ENCODE measurements at regions not wholly inside any gene's neighbourhood (a gene's known extent, or its start where the extent isn't known, plus 50 kb on each side); places are given as distances from the start of the nearest gene placed in this dataset.

DNA sequence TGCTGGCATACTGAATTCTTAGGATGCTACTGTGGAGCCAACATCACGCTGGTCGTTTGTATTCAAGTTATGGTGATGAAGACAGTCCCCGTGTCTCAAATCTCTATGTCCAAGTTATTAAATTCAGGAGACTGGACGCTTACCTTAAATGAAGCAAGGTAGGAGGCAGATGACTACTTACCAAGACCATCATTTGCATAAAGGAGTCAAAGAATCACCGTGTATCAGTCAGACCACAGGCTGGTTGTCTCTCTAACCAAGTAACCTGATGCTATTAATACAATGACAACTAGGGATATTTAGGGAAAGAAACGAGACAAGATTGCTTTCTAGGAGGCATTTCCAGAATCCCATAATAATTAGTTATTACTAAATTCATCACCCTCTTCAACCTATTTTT is 78.1 kb upstream of the FRMD6 start:
- Histone ChIP-seq H3K79me2 (ENCODE audit: control insufficient read depth, insufficient read depth, low read length) (no peaks in the 10 kb centered on the region), H3K36me3 (ENCODE audit: control insufficient read depth in 2 of 2, extremely low read depth in 1 of 2, insufficient read depth in 2 of 2, low read length in 2 of 2) (no peaks in the 10 kb centered on the region), H3K27ac (ENCODE audit: insufficient read depth, low read depth, low read length) (no peak overlapping the region), H3K9me3 (replicated peaks; ENCODE audit: control insufficient read depth, insufficient read depth, low read length) (no peaks in the 10 kb centered on the region), H3K4me3 (replicated peaks in 1 of 3; ENCODE audit: insufficient read depth in 1 of 3, low read depth in 1 of 3, low read length in 3 of 3) (no peak overlapping the region), H3K4me1 (ENCODE audit: control insufficient read depth, extremely low read depth, insufficient read depth, low read length) (peaks cover 23% of the 10 kb centered on the region), H3K4me2 (ENCODE audit: insufficient read depth, low read length) (no peak overlapping the region), H2AFZ (ENCODE audit: low read depth, low read length) (no peak overlapping the region), H4K20me1 (replicated peaks; ENCODE audit: control insufficient read depth, extremely low read depth, insufficient read depth, low read length) (no peaks in the 10 kb centered on the region), H3K27me3 (ENCODE audit: control insufficient read depth in 2 of 2, insufficient read depth in 2 of 2, low read length in 2 of 2) (no peaks in the 10 kb centered on the region), H3K9me1 (replicated peaks; ENCODE audit: control insufficient read depth, extremely low read depth, insufficient read depth, low read length) (no peaks in the 10 kb centered on the region), H3K9ac (replicated peaks; ENCODE audit: extremely low read depth, insufficient read depth, low read length) (no peak overlapping the region)
- DNase-seq (ENCODE audit: low read depth, low spot score) = no peak
- dilution Hi-C loops (cut with MboI; ENCODE audit: extremely low pct_ligation_motif_present, low sequenced_read_pairs) = no loop called here
- intact Hi-C loops (cut with micrococcal nuclease) = no loop called here
- POLR2A ChIA-PET = no interaction called here
- CTCF ChIA-PET = no interaction called here
- no peak for TF ChIP-seq POLR2A (IDR thresholded peaks at IDR 0.05; ENCODE audit: low read depth, low read length)
- TF ChIP-seq FOS (IDR thresholded peaks at IDR 0.05; ENCODE audit: borderline replicate concordance, insufficient read depth, low read length) = no peak
- TF ChIP-seq JUN (IDR thresholded peaks at IDR 0.05; ENCODE audit: borderline replicate concordance, insufficient read depth, insufficient read length, low read depth) = no peak
- no peak for TF ChIP-seq MYC (IDR thresholded peaks at IDR 0.05; ENCODE audit: low read depth, low read length)
- FAIRE-seq = no peak
- BruUV-seq (replicated peaks) = no TSS peak

DNA sequence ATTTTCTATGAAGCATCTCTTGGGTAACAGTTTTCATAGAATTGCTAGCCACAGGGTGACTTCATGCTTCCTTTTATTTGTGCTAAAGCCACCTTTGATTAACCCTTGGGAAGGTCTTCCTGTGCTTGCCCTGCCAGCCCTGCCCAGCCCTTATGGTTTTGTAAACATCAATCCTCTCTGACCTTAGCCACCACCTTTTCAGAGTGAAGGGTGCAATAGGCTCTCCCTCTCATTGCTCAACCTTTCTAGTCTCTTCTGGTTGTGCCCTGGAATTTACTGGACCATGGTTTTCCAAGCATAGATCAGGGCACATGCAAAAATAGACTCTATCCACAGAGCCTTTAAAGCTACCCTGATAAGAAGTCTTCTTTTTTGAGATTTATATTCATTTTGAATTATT is 77.7 kb upstream of the FRMD6 start:
- BruUV-seq (replicated peaks) = no TSS peak
- dilution Hi-C loops (cut with MboI; ENCODE audit: extremely low pct_ligation_motif_present, low sequenced_read_pairs) = no loop called here
- no peaks in the 10 kb centered on the region for H3K36me3 ChIP-seq (ENCODE audit: control insufficient read depth in 2 of 2, extremely low read depth in 1 of 2, insufficient read depth in 2 of 2, low read length in 2 of 2)

More for the DNA sequence above, 77.7 kb upstream of the FRMD6 start:
- Histone ChIP-seq H3K27ac (ENCODE audit: insufficient read depth, low read depth, low read length) (no peak overlapping the region), H2AFZ (ENCODE audit: low read depth, low read length) (no peak overlapping the region), H3K9me1 (replicated peaks; ENCODE audit: control insufficient read depth, extremely low read depth, insufficient read depth, low read length) (no peaks in the 10 kb centered on the region), H3K4me1 (ENCODE audit: control insufficient read depth, extremely low read depth, insufficient read depth, low read length) (peaks cover 27% of the 10 kb centered on the region), H3K79me2 (ENCODE audit: control insufficient read depth, insufficient read depth, low read length) (no peaks in the 10 kb centered on the region), H3K4me3 (replicated peaks in 1 of 3; ENCODE audit: insufficient read depth in 1 of 3, low read depth in 1 of 3, low read length in 3 of 3) (no peak overlapping the region), H3K9me3 (replicated peaks; ENCODE audit: control insufficient read depth, insufficient read depth, low read length) (no peaks in the 10 kb centered on the region), H3K9ac (replicated peaks; ENCODE audit: extremely low read depth, insufficient read depth, low read length) (no peak overlapping the region), H3K4me2 (ENCODE audit: insufficient read depth, low read length) (no peak overlapping the region), H4K20me1 (replicated peaks; ENCODE audit: control insufficient read depth, extremely low read depth, insufficient read depth, low read length) (no peaks in the 10 kb centered on the region), H3K27me3 (ENCODE audit: control insufficient read depth in 2 of 2, insufficient read depth in 2 of 2, low read length in 2 of 2) (no peaks in the 10 kb centered on the region)
- ChIA-PET POLR2A (no interaction called here), CTCF (no interaction called here)
- DNase-seq (ENCODE audit: low read depth, low spot score) = peak; percentile 29
- TF ChIP-seq GATA2 (IDR thresholded peaks at IDR 0.05; ENCODE audit: insufficient read depth, insufficient read length, low read depth, low read length) (peak; percentile 36), JUN (IDR thresholded peaks at IDR 0.05; ENCODE audit: borderline replicate concordance, insufficient read depth, insufficient read length, low read depth) (no peak), EZH2 (IDR thresholded peaks at IDR 0.05; ENCODE audit: borderline replicate concordance, low read depth, low read length, severe bottlenecking) (no peak)
- TF ChIP-seq, protein P1, sequence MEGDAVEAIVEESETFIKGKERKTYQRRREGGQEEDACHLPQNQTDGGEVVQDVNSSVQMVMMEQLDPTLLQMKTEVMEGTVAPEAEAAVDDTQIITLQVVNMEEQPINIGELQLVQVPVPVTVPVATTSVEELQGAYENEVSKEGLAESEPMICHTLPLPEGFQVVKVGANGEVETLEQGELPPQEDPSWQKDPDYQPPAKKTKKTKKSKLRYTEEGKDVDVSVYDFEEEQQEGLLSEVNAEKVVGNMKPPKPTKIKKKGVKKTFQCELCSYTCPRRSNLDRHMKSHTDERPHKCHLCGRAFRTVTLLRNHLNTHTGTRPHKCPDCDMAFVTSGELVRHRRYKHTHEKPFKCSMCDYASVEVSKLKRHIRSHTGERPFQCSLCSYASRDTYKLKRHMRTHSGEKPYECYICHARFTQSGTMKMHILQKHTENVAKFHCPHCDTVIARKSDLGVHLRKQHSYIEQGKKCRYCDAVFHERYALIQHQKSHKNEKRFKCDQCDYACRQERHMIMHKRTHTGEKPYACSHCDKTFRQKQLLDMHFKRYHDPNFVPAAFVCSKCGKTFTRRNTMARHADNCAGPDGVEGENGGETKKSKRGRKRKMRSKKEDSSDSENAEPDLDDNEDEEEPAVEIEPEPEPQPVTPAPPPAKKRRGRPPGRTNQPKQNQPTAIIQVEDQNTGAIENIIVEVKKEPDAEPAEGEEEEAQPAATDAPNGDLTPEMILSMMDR (IDR thresholded peaks at IDR 0.05; ENCODE audit: extremely low read depth in 1 of 2, insufficient read depth in 1 of 2, low read depth in 1 of 2, low read length in 2 of 2) = no peak
- intact Hi-C loops (cut with micrococcal nuclease) = no loop called here
- peak; percentile 31 for FAIRE-seq

All from endothelial cell of umbilical vein (primary cell).